ENCODE measurements at regions not wholly inside any gene's neighbourhood (a gene's known extent, or its start where the extent isn't known, plus 50 kb on each side); places are given as distances from the start of the nearest gene placed in this dataset.
"Not testable (repeated sequence)": the region's sequence is repeated elsewhere in the genome, so short reads cannot be mapped to it uniquely, and the experiment has no call there.

DNA sequence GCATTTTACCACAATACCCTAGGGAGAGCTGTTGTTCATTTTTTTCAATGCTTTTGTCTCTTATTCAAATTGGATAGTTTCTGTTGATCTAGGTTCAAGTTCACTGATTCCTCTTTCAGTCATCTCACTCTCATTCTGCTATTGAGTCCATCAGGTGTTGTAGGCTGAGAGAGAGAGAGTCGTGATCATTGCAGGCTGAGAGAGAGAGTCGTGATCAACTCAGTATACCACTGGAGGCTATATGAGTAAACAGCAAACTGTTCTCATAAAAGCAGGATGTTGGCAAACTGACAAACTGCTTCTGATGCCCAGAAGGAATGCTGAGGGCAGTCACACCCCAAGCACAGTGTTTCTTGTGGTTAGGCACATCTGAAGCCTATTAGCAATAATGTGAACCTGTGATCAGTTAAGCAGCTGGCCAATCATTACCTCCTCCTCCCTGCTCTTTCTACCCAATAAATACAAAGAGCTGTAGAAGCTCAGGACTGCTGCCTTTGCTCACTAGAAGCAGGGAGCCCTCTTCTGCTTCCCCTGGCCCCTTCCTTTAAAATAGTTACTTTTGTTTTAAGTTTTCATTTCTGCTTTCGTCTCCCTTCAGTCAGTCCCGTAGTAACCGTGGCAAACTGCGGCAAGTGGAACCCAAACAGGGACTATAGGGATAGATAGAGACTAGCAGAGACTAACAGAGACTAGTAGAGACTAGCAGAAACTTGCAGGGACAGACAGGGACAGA is 476.1 kb upstream of the ACO1 start:
- DNase-seq = no peak

DNA sequence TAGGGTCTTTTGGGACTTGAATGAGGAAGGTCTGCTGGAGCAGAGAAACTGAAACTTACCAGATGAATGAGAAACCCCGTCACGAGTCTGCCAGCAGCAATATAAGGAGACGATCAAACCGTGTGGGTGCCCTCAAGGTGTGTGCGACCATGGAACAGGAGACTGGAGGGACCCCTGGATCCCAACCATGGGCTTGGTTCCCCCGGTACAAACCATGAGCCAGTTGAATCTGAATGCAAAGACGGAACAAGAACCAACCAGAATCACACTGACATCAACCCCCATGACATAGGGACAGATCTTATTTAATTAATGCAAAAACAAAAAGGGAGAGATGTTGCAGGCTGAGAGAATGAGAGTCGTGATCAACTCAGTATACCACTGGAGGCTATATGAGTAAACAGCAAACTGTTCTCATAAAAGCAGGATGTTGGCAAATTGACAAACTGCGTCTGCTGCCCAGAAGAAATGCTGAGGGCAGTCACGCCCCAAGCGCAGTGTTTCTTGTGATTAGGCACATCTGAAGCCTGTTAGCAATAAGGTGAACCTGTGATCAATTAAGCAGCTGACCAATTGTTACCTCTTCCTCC is 475.5 kb upstream of the ACO1 start:
- Mint-ChIP-seq H3K4me3 (peak overlapping the region in 2 of 3 donors; percentile 22 to 24), H3K27ac (no peak overlapping the region), H3K4me1 (peaks cover 0 to 5% (median 2%) of the 10 kb centered on the region in 3 donors), H3K27me3 (no peaks in the 10 kb centered on the region), H3K36me3 (no peaks in the 10 kb centered on the region), H3K9me3 (no peaks in the 10 kb centered on the region)
- Histone ChIP-seq H3K9me3 (no peaks in the 10 kb centered on the region), H3K27me3 (replicated peaks in 1 of 2; ENCODE audit: control insufficient read depth in 2 of 2, extremely low read depth in 1 of 2, insufficient read depth in 2 of 2, low read length in 1 of 2) (no peaks in the 10 kb centered on the region), H3K4me3 (ENCODE audit: control insufficient read depth in 1 of 2, extremely low read depth in 1 of 2, low read length in 1 of 2) (no peak overlapping the region), H3K36me3 (ENCODE audit: control insufficient read depth in 2 of 2, extremely low read depth in 1 of 2, insufficient read depth in 1 of 2, low read length in 1 of 2) (no peaks in the 10 kb centered on the region), H3K27ac (ENCODE audit: low read length) (no peak overlapping the region), H3K4me1 (ENCODE audit: control insufficient read depth in 1 of 2, extremely low read depth in 1 of 2, insufficient read depth in 2 of 2, low read length in 2 of 2) (no peaks in the 10 kb centered on the region)
- POLR2A ChIA-PET = no interaction called here
- CTCF ChIA-PET = no interaction called here
- DNase-seq (no peak), ATAC-seq (replicated peaks in 1 of 4) (no peak)
- WGBS (ENCODE audit: insufficient coverage) = 80% methylated on average over 9 of the region's 11 CpGs

More for the DNA sequence above, 476.1 kb upstream of the ACO1 start:
- peaks cover 0 to 5% (median 0%) of the 10 kb centered on the region in 3 donors for H3K9me3 Mint-ChIP-seq
- no peak for ATAC-seq (replicated peaks in 1 of 4)
- no peaks in the 10 kb centered on the region for H3K36me3 Mint-ChIP-seq
- Histone ChIP-seq H3K36me3 (ENCODE audit: control insufficient read depth in 2 of 2, extremely low read depth in 1 of 2, insufficient read depth in 1 of 2, low read length in 1 of 2) (no peaks in the 10 kb centered on the region), H3K27ac (ENCODE audit: low read length) (no peak overlapping the region), H3K4me3 (ENCODE audit: control insufficient read depth in 1 of 2, extremely low read depth in 1 of 2, low read length in 1 of 2) (no peak overlapping the region), H3K9me3 (no peaks in the 10 kb centered on the region), H3K4me1 (ENCODE audit: control insufficient read depth in 1 of 2, extremely low read depth in 1 of 2, insufficient read depth in 2 of 2, low read length in 2 of 2) (no peaks in the 10 kb centered on the region), H3K27me3 (replicated peaks in 1 of 2; ENCODE audit: control insufficient read depth in 2 of 2, extremely low read depth in 1 of 2, insufficient read depth in 2 of 2, low read length in 1 of 2) (no peaks in the 10 kb centered on the region)
- H3K4me3 Mint-ChIP-seq = peak overlapping the region in 2 of 3 donors; percentile 22 to 24
- peaks cover 3 to 5% of the 10 kb centered on the region in 2 donors for H3K27me3 Mint-ChIP-seq
- WGBS (ENCODE audit: insufficient coverage) = 93% methylated on average over 4 of the region's 6 CpGs
- H3K27ac Mint-ChIP-seq = no peak overlapping the region
- ChIA-PET CTCF (no interaction called here), POLR2A (no interaction called here)
- H3K4me1 Mint-ChIP-seq = peaks cover 0 to 5% (median 2%) of the 10 kb centered on the region in 3 donors

DNA sequence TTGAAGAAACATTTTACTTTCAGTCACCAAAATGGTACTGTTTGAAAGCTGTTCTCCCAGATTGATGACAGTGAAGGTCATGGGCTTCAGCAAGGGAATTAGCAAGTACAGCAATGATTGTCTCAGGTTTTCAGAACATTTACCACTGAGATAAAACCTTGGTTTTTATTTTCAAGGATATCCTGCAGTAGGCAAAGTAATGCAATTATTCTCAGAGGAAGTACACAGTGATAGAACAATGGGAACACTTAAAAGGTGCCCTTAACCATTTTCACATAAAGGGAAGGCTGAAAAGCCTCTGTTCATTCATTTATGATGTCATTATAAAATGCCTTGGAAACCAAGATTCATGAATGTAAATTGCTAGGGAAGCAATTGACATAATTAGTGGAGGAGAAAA is 471.8 kb upstream of the ACO1 start:
- H3K4me3 Mint-ChIP-seq = no peak overlapping the region
- no peaks in the 10 kb centered on the region for H3K27me3 Mint-ChIP-seq
- POLR2A ChIA-PET = no interaction called here
- no peak overlapping the region for H3K27ac Mint-ChIP-seq
- no peaks in the 10 kb centered on the region for H3K36me3 Mint-ChIP-seq
- Histone ChIP-seq H3K4me3 (ENCODE audit: control insufficient read depth in 1 of 2, extremely low read depth in 1 of 2, low read length in 1 of 2) (no peak overlapping the region), H3K27me3 (replicated peaks in 1 of 2; ENCODE audit: control insufficient read depth in 2 of 2, extremely low read depth in 1 of 2, insufficient read depth in 2 of 2, low read length in 1 of 2) (no peaks in the 10 kb centered on the region), H3K36me3 (ENCODE audit: control insufficient read depth in 2 of 2, extremely low read depth in 1 of 2, insufficient read depth in 1 of 2, low read length in 1 of 2) (no peaks in the 10 kb centered on the region), H3K4me1 (ENCODE audit: control insufficient read depth in 1 of 2, extremely low read depth in 1 of 2, insufficient read depth in 2 of 2, low read length in 2 of 2) (no peaks in the 10 kb centered on the region), H3K27ac (ENCODE audit: low read length) (no peak overlapping the region), H3K9me3 (no peaks in the 10 kb centered on the region)
- no peak for ATAC-seq (replicated peaks in 1 of 4)
- DNase-seq = no peak
- peaks cover 0 to 5% (median 2%) of the 10 kb centered on the region in 3 donors for H3K4me1 Mint-ChIP-seq
- H3K9me3 Mint-ChIP-seq = no peaks in the 10 kb centered on the region
- CTCF ChIA-PET = no interaction called here

DNA sequence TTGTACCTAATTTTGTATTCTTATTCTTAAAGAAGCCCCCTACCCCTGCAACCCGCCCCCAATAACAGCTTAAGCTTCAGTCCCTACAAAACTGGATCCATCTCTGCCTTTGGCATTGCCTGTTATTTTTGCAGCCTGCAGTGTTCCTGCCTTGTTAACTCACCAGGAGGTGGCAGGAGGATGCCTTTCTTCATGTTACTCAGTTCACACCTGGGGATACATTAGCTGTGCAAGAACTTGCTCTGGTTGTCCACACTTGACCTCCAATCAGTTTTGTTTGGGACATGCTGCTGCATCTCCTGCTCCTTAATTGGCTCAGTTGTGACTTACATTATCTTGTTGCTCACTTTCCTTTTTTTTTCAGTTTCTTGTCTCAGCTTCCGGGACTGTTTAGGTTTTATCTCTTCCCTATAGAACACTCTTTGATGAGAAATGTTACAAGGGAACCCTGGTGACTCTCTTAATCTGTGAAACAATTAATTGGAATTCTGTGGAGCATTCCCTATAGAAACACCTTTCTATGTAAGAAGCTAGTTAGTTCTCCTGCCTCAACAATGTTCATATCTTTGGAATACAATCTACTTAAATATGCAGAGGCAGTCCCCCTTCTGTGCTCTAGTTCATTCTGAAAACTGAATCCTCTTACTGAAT is 467.7 kb upstream of the ACO1 start:
- Mint-ChIP-seq H3K27ac (no peak overlapping the region), H3K9me3 (peaks cover 0 to 3% (median 0%) of the 10 kb centered on the region in 3 donors), H3K36me3 (no peaks in the 10 kb centered on the region), H3K27me3 (no peaks in the 10 kb centered on the region), H3K4me1 (no peaks in the 10 kb centered on the region), H3K4me3 (no peak overlapping the region)
- H3K4me1 ChIP-seq (ENCODE audit: control insufficient read depth in 1 of 2, extremely low read depth in 1 of 2, insufficient read depth in 2 of 2, low read length in 2 of 2) = no peaks in the 10 kb centered on the region
- no peak overlapping the region for H3K4me3 ChIP-seq (ENCODE audit: control insufficient read depth in 1 of 2, extremely low read depth in 1 of 2, low read length in 1 of 2)
- H3K36me3 ChIP-seq (ENCODE audit: control insufficient read depth in 2 of 2, extremely low read depth in 1 of 2, insufficient read depth in 1 of 2, low read length in 1 of 2) = no peaks in the 10 kb centered on the region
- DNase-seq = no peak
- ChIA-PET POLR2A (no interaction called here), CTCF (interaction anchor here in 1 of 2 donors (0.6 kb wide), 1 partner anchor 776 kb away, joined by 3 read pairs; no protein-coding TSS in a partner anchor)
- H3K27ac ChIP-seq (ENCODE audit: low read length) = no peak overlapping the region
- 43% methylated on average over 1 of the region's 2 CpGs for WGBS (ENCODE audit: insufficient coverage)
- ATAC-seq (replicated peaks in 1 of 4) = no peak
- H3K9me3 ChIP-seq = no peaks in the 10 kb centered on the region
- H3K27me3 ChIP-seq (replicated peaks in 1 of 2; ENCODE audit: control insufficient read depth in 2 of 2, extremely low read depth in 1 of 2, insufficient read depth in 2 of 2, low read length in 1 of 2) = no peaks in the 10 kb centered on the region

DNA sequence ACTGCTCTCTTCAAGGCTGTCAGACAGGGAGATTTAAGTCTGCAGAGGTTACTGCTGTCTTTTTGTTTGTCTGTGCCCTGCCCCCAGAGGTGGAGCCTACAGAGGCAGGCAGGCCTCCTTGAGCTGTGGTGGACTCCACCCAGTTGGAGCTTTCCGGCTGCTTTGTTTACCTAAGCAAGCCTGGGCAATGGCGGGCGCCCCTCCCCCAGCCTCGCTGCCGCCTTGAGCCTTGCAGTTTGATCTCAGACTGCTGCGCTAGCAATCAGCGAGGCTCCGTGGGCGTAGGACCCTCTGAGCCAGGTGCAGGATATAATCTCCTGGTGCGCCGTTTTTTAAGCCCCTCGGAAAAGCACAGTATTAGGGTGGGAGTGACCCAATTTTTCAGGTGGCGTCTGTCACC is 446.7 kb upstream of the ACO1 start:
- ATAC-seq (replicated peaks in 1 of 4); H3K4me3 Mint-ChIP-seq; H3K27ac ChIP-seq (ENCODE audit: low read length); DNase-seq; H3K4me3 ChIP-seq (ENCODE audit: control insufficient read depth in 1 of 2, extremely low read depth in 1 of 2, low read length in 1 of 2); H3K9me3 Mint-ChIP-seq; H3K36me3 ChIP-seq (ENCODE audit: control insufficient read depth in 2 of 2, extremely low read depth in 1 of 2, insufficient read depth in 1 of 2, low read length in 1 of 2); H3K4me1 ChIP-seq (ENCODE audit: control insufficient read depth in 1 of 2, extremely low read depth in 1 of 2, insufficient read depth in 2 of 2, low read length in 2 of 2); H3K4me1 Mint-ChIP-seq; CTCF ChIA-PET; POLR2A ChIA-PET; H3K27ac Mint-ChIP-seq; H3K9me3 ChIP-seq; H3K27me3 Mint-ChIP-seq; H3K27me3 ChIP-seq (replicated peaks in 1 of 2; ENCODE audit: control insufficient read depth in 2 of 2, extremely low read depth in 1 of 2, insufficient read depth in 2 of 2, low read length in 1 of 2); H3K36me3 Mint-ChIP-seq: not testable (repeated sequence)
- WGBS (ENCODE audit: insufficient coverage) = 94% methylated on average over 11 of the region's 13 CpGs

- Mint-ChIP-seq H3K4me3 (no peak overlapping the region), H3K27me3 (peaks cover 0 to 3% of the 10 kb centered on the region in 2 donors), H3K27ac (no peak overlapping the region), H3K4me1 (no peaks in the 10 kb centered on the region), H3K36me3 (no peaks in the 10 kb centered on the region), H3K9me3 (peaks cover 0 to 12% (median 0%) of the 10 kb centered on the region in 3 donors)
- Histone ChIP-seq H3K27ac (ENCODE audit: low read length) (no peak overlapping the region), H3K27me3 (replicated peaks in 1 of 2; ENCODE audit: control insufficient read depth in 2 of 2, extremely low read depth in 1 of 2, insufficient read depth in 2 of 2, low read length in 1 of 2) (peaks cover 0 to 4% of the 10 kb centered on the region in 2 experiments), H3K36me3 (ENCODE audit: control insufficient read depth in 2 of 2, extremely low read depth in 1 of 2, insufficient read depth in 1 of 2, low read length in 1 of 2) (no peaks in the 10 kb centered on the region), H3K4me1 (ENCODE audit: control insufficient read depth in 1 of 2, extremely low read depth in 1 of 2, insufficient read depth in 2 of 2, low read length in 2 of 2) (no peaks in the 10 kb centered on the region), H3K4me3 (ENCODE audit: control insufficient read depth in 1 of 2, extremely low read depth in 1 of 2, low read length in 1 of 2) (no peak overlapping the region), H3K9me3 (no peaks in the 10 kb centered on the region)
- CTCF ChIA-PET = no interaction called here
- POLR2A ChIA-PET = no interaction called here
- WGBS (ENCODE audit: insufficient coverage) = 63% methylated on average over 1 of the region's 1 CpG
- DNase-seq (no peak), ATAC-seq (replicated peaks in 1 of 4) (no peak)
Measured at GRCh38 chr9:31950756-31951155, 433.7 kb upstream of the ACO1 start.

Data from T-cell (primary cell).